A673 (cell line): ENCODE measurements at regions not wholly inside any gene's neighbourhood (a gene's known extent, or its start where the extent isn't known, plus 50 kb on each side); places are given as distances from the start of the nearest gene placed in this dataset.

ENCODE experiments used
- BruUV-seq: library from RNA; stranded (reverse); fragments of 400-500 nt; replicated peaks from 2 replicates; lab custom pipeline; 2021; lab: Mats Ljungman, UMichigan
- CTCF ChIA-PET: fragments of 300-600 bp; sonication (Branson Sonifier 250); formaldehyde crosslinking; loops from one replicate; lab custom pipeline; 2022; ENCODE audit warnings: antibody characterized with exemption; lab: Charles Lee
- POLR2A ChIA-PET: fragments of 300-600 bp; sonication (Branson Sonifier 250); formaldehyde crosslinking; loops from one replicate; lab custom pipeline; 2022; ENCODE audit warnings: antibody characterized with exemption; ENCODE audit not compliant: low non-redundant PET; lab: Charles Lee
- DNase-seq: peaks from one replicate; pipeline ENCODE4 v3.0.0-alpha.2; 2015; ENCODE audit warnings: low spot score
- H3K27ac ChIP-seq: fragments of 200-600 bp; sonication (generic); 2 replicates; pipeline ENCODE4 v1.5.1; 2016; ENCODE audit warnings: mixed run types, low read depth, mild to moderate bottlenecking, mixed read lengths, antibody characterized with exemption, low read length; ENCODE audit not compliant: poor library complexity, severe bottlenecking
- H3K27me3 ChIP-seq: fragments of 200-600 bp; sonication (generic); replicated peaks from 2 replicates; pipeline ENCODE4 v1.6.1; 2017; ENCODE audit warnings: mixed run types, low read depth, mild to moderate bottlenecking, mixed read lengths, antibody characterized with exemption, low read length; ENCODE audit not compliant: insufficient read depth, poor library complexity
- H3K36me3 ChIP-seq: fragments of 200-600 bp; sonication (generic); 2 replicates; pipeline ENCODE4 v1.6.1; 2016; ENCODE audit warnings: mixed run types, mild to moderate bottlenecking, mixed read lengths, antibody characterized with exemption, low read length; ENCODE audit not compliant: insufficient read depth, poor library complexity, severe bottlenecking
- H3K4me1 ChIP-seq: fragments of 200-600 bp; sonication (generic); 2 replicates; pipeline ENCODE4 v1.6.1; 2017; ENCODE audit warnings: mixed run types, mild to moderate bottlenecking, mixed read lengths, antibody characterized with exemption, low read length; ENCODE audit not compliant: insufficient read depth, poor library complexity, severe bottlenecking
- H3K4me3 ChIP-seq: fragments of 200-600 bp; sonication (generic); 2 replicates; pipeline ENCODE4 v1.5.1; 2016; ENCODE audit warnings: low read depth, mixed run types, mild to moderate bottlenecking, mixed read lengths, low read length; ENCODE audit not compliant: poor library complexity, severe bottlenecking
- H3K9me3 ChIP-seq: fragments of 200-600 bp; sonication (generic); 2 replicates; pipeline ENCODE4 v1.6.1; 2016; ENCODE audit warnings: mixed run types, low read depth, mild to moderate bottlenecking, mixed read lengths, antibody characterized with exemption, low read length; ENCODE audit not compliant: poor library complexity, severe bottlenecking
- EZH2 ChIP-seq: fragments of 200-600 bp; sonication (generic); IDR thresholded peaks from 2 replicates; pipeline ENCODE4 v1.6.1; 2017; ENCODE audit warnings: borderline replicate concordance, low read depth, mild to moderate bottlenecking, mixed read lengths, antibody characterized with exemption, low read length; ENCODE audit not compliant: poor library complexity, severe bottlenecking
- intact Hi-C: fragments of 100-400 bp; cut with micrococcal nuclease; formaldehyde crosslinking; loops from one replicate; pipeline ENCODE4 v1.10.0; 2022; ENCODE audit not compliant: unreplicated experiment
- TF ChIP-seq, protein P1 (sequence below): fragments of 300-800, 200-600 bp; sonication (generic); conservative IDR thresholded peaks from 2 replicates; pipeline ENCODE4 v1.5.1; 2017; ENCODE audit warnings: low read depth, mild to moderate bottlenecking, antibody characterized with exemption, low read length, moderate library complexity, mixed read lengths

DNA sequence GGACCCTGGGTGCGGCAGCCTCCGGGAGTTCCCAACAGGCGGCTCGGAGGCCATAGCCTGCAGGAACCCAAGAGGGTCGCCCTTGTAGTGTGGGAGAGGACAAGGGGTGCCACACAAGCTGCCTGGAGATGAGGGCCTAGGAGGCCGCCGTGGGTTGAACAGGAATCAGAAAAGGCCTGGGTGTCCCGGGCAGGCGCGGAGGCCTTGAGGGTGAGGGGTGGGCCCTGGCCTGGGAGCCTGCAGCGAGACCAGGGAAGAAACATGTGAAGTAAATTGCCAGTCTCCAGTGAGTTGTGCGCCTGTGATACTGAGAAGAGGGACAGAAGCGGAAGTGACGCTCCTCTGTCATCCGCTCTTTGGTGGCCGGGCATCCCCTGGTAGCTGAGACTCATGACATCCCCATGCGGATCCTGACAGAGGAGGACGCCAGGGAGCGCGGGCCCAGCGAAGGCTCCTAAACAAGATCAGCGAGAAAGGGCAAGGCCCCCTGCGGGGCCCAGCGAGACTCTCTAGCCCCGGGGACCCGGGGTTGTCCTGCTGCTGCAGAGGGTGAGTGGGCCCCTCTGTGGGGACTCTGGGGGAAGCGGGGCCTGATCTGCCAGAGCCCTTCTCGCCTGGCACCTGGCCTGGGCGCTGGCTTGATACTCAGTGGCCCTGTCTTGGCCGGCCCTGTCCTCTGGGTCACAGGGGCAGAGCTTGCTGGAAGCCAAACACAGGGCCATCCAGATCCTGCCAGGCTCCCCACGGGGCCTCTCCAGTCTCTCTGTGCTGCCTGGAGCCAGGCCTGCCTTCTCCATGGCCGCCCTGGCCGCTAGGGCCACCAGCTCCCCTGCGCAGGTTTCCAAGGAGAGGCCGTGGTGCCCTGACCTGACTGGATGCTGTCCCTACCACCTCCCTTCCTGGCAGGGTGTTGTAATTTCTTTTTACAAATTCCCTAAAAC is 788.4 kb downstream of the TLE4 start:
- Histone ChIP-seq H3K4me1 (no peaks in the 10 kb centered on the region), H3K36me3 (no peaks in the 10 kb centered on the region), H3K27me3 (no peaks in the 10 kb centered on the region), H3K27ac (no peak overlapping the region), H3K9me3 (peaks cover 4% of the 10 kb centered on the region), H3K4me3 (no peak overlapping the region)
- DNase-seq: no peak
- intact Hi-C loops: no loop called here
- no peak for TF ChIP-seq EZH2
- TF ChIP-seq, protein P1, sequence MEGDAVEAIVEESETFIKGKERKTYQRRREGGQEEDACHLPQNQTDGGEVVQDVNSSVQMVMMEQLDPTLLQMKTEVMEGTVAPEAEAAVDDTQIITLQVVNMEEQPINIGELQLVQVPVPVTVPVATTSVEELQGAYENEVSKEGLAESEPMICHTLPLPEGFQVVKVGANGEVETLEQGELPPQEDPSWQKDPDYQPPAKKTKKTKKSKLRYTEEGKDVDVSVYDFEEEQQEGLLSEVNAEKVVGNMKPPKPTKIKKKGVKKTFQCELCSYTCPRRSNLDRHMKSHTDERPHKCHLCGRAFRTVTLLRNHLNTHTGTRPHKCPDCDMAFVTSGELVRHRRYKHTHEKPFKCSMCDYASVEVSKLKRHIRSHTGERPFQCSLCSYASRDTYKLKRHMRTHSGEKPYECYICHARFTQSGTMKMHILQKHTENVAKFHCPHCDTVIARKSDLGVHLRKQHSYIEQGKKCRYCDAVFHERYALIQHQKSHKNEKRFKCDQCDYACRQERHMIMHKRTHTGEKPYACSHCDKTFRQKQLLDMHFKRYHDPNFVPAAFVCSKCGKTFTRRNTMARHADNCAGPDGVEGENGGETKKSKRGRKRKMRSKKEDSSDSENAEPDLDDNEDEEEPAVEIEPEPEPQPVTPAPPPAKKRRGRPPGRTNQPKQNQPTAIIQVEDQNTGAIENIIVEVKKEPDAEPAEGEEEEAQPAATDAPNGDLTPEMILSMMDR: no peak
- no TSS peak for BruUV-seq
- CTCF ChIA-PET: no interaction called here
- POLR2A ChIA-PET: no interaction called here

DNA sequence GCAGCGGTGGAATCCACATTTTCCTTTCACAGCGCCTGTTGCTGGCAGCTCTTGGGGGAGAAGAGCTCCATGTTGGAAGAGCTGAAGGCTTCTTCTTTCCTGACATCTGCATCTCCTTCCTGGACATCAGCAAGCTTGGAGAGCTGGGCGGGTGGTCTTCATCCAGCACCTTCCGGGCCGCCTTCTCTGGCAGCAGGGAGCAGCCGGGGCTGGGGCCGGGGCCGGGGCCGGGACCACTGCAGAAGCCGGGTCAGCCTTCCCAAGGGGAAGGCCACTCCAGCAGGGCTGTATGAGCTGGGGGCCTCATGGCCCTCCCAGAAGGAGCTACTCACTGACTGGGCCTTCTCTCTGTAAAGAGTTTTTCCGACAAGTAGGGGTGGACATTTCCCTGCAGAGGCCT is 787.5 kb downstream of the TLE4 start:
- ChIA-PET CTCF (no interaction called here), POLR2A (no interaction called here)
- DNase-seq: no peak
- intact Hi-C loops: no loop called here
- TF ChIP-seq, protein P1: no peak
- no peak for TF ChIP-seq EZH2
- Histone ChIP-seq H3K4me1 (no peaks in the 10 kb centered on the region), H3K27ac (no peak overlapping the region), H3K9me3 (peaks cover 4% of the 10 kb centered on the region), H3K4me3 (no peak overlapping the region), H3K27me3 (no peaks in the 10 kb centered on the region), H3K36me3 (no peaks in the 10 kb centered on the region)
- no TSS peak for BruUV-seq

DNA sequence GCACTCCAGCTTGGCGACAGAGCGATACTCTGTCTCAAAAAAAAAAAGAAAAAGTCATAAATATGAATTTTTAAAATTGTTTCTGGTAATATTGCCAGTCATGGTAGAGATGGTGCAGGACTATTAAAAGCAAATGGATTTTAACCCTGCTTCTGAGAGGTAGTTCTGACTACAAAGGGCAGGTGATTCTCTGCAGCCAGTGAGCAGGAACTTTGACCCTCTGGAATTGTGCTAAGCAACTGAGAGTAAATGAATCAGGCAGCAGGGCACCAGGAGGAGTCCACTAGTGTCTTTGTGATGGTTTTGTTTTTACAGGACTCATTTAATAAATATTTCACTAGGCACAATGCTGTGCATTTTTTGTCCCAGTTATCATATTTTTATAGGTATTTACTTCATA is 781.2 kb downstream of the TLE4 start:
- Histone ChIP-seq H3K4me1 (no peaks in the 10 kb centered on the region), H3K9me3 (no peaks in the 10 kb centered on the region), H3K4me3 (no peak overlapping the region), H3K27me3 (no peaks in the 10 kb centered on the region), H3K27ac (no peak overlapping the region), H3K36me3 (no peaks in the 10 kb centered on the region)
- ChIA-PET CTCF (no interaction called here), POLR2A (no interaction called here)
- TF ChIP-seq, protein P1: no peak
- TF ChIP-seq EZH2: no peak
- no TSS peak for BruUV-seq
- no peak for DNase-seq
- intact Hi-C loops: no loop called here
